Liver (tissue), 3 donors: ENCODE measurements at regions not wholly inside any gene's neighbourhood (a gene's known extent, or its start where the extent isn't known, plus 50 kb on each side); places are given as distances from the start of the nearest gene placed in this dataset.

Source experiments
- ATF3 ChIP-seq: IDR thresholded peaks from 2 replicates; pipeline ENCODE4 v1.6.1; 2016; ENCODE audit warnings: antibody characterized with exemption
- CTCF ChIP-seq: fragments of 150-350 bp; IDR thresholded peaks from 2 replicates; pipeline ENCODE4 v1.5.1; 2017; ENCODE audit warnings: improper control_type of control experiment, low read depth, low read length; ENCODE audit not compliant: missing input control
- EGR1 ChIP-seq, 2 donors: IDR thresholded peaks; 2 replicates each; pipeline ENCODE4 v1.6.1; 2016 to 2018; ENCODE audit warnings: antibody characterized with exemption in 2 of 2, low read depth in 2 of 2
- FOXA2 ChIP-seq: IDR thresholded peaks from 2 replicates; pipeline ENCODE4 v1.6.1; 2016; ENCODE audit warnings: antibody characterized with exemption
- SP1 ChIP-seq: IDR thresholded peaks from 2 replicates; pipeline ENCODE4 v1.6.1; 2018; ENCODE audit warnings: antibody characterized with exemption, mild to moderate bottlenecking
- donor health status: healthy.
- donor health status: healthy.

GRCh38 chrX:80917919-80918318 lies 108.2 kb upstream of the BRWD3 start:
- TF ChIP-seq ATF3 (no peak), CTCF (no peak), SP1 (no peak), FOXA2 (no peak), EGR1 (IDR thresholded peaks at IDR 0.05; ENCODE audit: low read depth in 2 of 2) (no peak)
